NT2/D1 (cell line): ENCODE measurements at regions not wholly inside any gene's neighbourhood (a gene's known extent, or its start where the extent isn't known, plus 50 kb on each side); places are given as distances from the start of the nearest gene placed in this dataset.

Experiments
- SUZ12 ChIP-seq: IDR thresholded peaks from 2 replicates; pipeline ENCODE4 v1.6.1; 2011; ENCODE audit not compliant: insufficient read length, insufficient read depth; ENCODE audit errors: extremely low read depth
- YY1 ChIP-seq: IDR thresholded peaks from 2 replicates; pipeline ENCODE4 v1.6.1; 2011; ENCODE audit not compliant: insufficient read length, insufficient read depth
- ZNF274 ChIP-seq: IDR thresholded peaks from 2 replicates; pipeline ENCODE4 v1.6.1; 2011; ENCODE audit warnings: mild to moderate bottlenecking, low read depth, low read length

- no peak for TF ChIP-seq ZNF274
- no peak for TF ChIP-seq YY1
- TF ChIP-seq SUZ12 = no peak
These were observed 376.8 kb upstream of the PHF14 start for GRCh38 chr7:10596827-10597226.
